ENCODE measurements at regions not wholly inside any gene's neighbourhood (a gene's known extent, or its start where the extent isn't known, plus 50 kb on each side); places are given as distances from the start of the nearest gene placed in this dataset.

- no peak for TF ChIP-seq CTCF (conservative IDR thresholded peaks at IDR 0.05; ENCODE audit: low read depth, low read length)
- no peak for TF ChIP-seq RFX5 (IDR thresholded peaks at IDR 0.05; ENCODE audit: low read depth, low read length)
- TF ChIP-seq RAD21 (IDR thresholded peaks at IDR 0.05; ENCODE audit: low read length): no peak
- no peak for TF ChIP-seq POLR2A (IDR thresholded peaks at IDR 0.05; ENCODE audit: low read depth, low read length)
- TF ChIP-seq MAFK (IDR thresholded peaks at IDR 0.05; ENCODE audit: low read depth, low read length): no peak
- no peak for TF ChIP-seq CEBPB (IDR thresholded peaks at IDR 0.05; ENCODE audit: low read depth, low read length)
- TF ChIP-seq RCOR1 (IDR thresholded peaks at IDR 0.05; ENCODE audit: insufficient replicate concordance, low read length): no peak
- no peak for TF ChIP-seq BHLHE40 (IDR thresholded peaks at IDR 0.05; ENCODE audit: low read depth, low read length)
- TF ChIP-seq MXI1 (IDR thresholded peaks at IDR 0.05; ENCODE audit: borderline replicate concordance, low read depth, low read length): no peak
Measured at GRCh38 chr15:92796161-92796611, 103.9 kb upstream of the CHD2 start.
